EL (cell line): ENCODE measurements at regions not wholly inside any gene's neighbourhood (a gene's known extent, or its start where the extent isn't known, plus 50 kb on each side); places are given as distances from the start of the nearest gene placed in this dataset.

Source experiments
- DNase-seq: peaks from one replicate; pipeline ENCODE4 v3.0.0-alpha.2; 2016

GRCh38 chr20:11101696-11102095, 427.9 kb upstream of the JAG1 start:
- DNase-seq, result no peak

- peak; percentile 18 for DNase-seq
These were observed 430.1 kb upstream of the JAG1 start for GRCh38 chr20:11103866-11104265.

GRCh38 chr20:11108102-11108810, 434.5 kb upstream of the JAG1 start:
- DNase-seq, result no peak

- DNase-seq, result no peak
These were observed 436.7 kb upstream of the JAG1 start for GRCh38 chr20:11110535-11110934.

- DNase-seq, result peak; percentile 16
These were observed 437.4 kb upstream of the JAG1 start for GRCh38 chr20:11111191-11111590.

- DNase-seq, result peak; percentile 33
These were observed 439.0 kb upstream of the JAG1 start for GRCh38 chr20:11112832-11113231.

GRCh38 chr20:11114382-11114781, 440.6 kb upstream of the JAG1 start:
- no peak for DNase-seq

GRCh38 chr20:11117808-11118528, 444.2 kb upstream of the JAG1 start:
- peak; percentile 83 for DNase-seq

GRCh38 chr20:11118802-11119380, 445.1 kb upstream of the JAG1 start:
- DNase-seq, result peak; percentile 17

- DNase-seq, result no peak
These were observed 445.8 kb upstream of the JAG1 start for GRCh38 chr20:11119573-11119972.

GRCh38 chr20:11120431-11120830, 446.6 kb upstream of the JAG1 start:
- peak; percentile 16 for DNase-seq

- DNase-seq, result no peak
These were observed 451.2 kb upstream of the JAG1 start for GRCh38 chr20:11124849-11125505.

- DNase-seq, result peak; percentile 30
These were observed 454.5 kb upstream of the JAG1 start for GRCh38 chr20:11128220-11128718.

- no peak for DNase-seq
These were observed 454.9 kb upstream of the JAG1 start for GRCh38 chr20:11128721-11129120.

- DNase-seq, result no peak
These were observed 456.9 kb upstream of the JAG1 start for GRCh38 chr20:11130554-11131166.

- no peak for DNase-seq
These were observed 459.1 kb upstream of the JAG1 start for GRCh38 chr20:11132819-11133415.

- DNase-seq, result peak; percentile 34
These were observed 462.9 kb upstream of the JAG1 start for GRCh38 chr20:11136691-11137090.

GRCh38 chr20:11137688-11138087, 463.9 kb upstream of the JAG1 start:
- no peak for DNase-seq

GRCh38 chr20:11140359-11140758, 466.6 kb upstream of the JAG1 start:
- DNase-seq, result peak; percentile 85

- peak; percentile 20 for DNase-seq
These were observed 469.7 kb upstream of the JAG1 start for GRCh38 chr20:11143481-11143880.

GRCh38 chr20:11144114-11144950, 470.5 kb upstream of the JAG1 start:
- peak; percentile 95 for DNase-seq

- no peak for DNase-seq
These were observed 471.8 kb upstream of the JAG1 start for GRCh38 chr20:11145616-11146015.
